ENCODE measurements at regions not wholly inside any gene's neighbourhood (a gene's known extent, or its start where the extent isn't known, plus 50 kb on each side); places are given as distances from the start of the nearest gene placed in this dataset.
"Not testable (repeated sequence)": the region's sequence is repeated elsewhere in the genome, so short reads cannot be mapped to it uniquely, and the experiment has no call there.

DNA sequence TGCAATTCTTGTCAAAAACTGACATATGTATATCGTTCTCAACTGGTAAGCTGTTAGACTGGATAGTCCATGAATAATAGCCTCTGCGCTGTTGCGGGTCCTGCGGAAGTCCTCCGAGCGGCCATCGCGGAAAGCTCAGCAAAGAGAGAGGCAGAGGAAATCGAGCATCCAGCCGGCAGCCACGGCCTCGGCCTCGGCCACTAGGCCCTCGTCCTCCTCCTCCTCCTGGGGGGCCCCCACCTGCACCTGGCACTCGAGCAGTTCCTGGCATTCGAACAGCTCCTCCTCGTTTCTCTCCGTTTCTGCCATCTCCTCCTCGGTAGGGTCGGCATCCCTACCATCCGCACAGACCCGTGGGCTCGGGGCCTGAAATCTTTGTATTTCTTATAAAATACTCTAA, 111.2 kb upstream of the CYLC1 start:
- intact Hi-C loops (cut with DNase I); DNase-seq (ENCODE audit: low spot score): not testable (repeated sequence)

DNA sequence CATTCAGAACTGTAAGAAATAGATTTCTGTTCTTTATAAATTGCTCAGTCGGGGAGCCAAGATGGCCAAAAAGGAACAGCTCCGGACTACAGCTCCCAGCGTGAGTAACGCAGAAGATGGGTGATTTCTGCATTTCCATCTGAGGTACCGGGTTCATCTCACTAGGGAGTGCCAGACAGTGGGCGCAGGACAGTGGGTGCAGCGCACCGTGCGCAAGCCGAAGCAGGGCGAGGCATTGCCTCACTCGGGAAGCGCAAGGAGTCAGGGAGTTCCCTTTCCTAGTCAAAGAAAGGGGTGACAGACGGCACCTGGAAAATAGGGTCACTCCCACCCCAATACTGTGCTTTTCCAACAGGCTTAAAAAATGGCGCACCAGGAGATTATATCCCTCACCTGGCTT, 110.5 kb upstream of the CYLC1 start:
- intact Hi-C loops (cut with DNase I); DNase-seq (ENCODE audit: low spot score): not testable (repeated sequence)

GRCh38 chrX:83759872-83760271, 101.1 kb upstream of the CYLC1 start:
- intact Hi-C loops (cut with DNase I) = no loop called here
- no peak for DNase-seq (ENCODE audit: low spot score)

DNA sequence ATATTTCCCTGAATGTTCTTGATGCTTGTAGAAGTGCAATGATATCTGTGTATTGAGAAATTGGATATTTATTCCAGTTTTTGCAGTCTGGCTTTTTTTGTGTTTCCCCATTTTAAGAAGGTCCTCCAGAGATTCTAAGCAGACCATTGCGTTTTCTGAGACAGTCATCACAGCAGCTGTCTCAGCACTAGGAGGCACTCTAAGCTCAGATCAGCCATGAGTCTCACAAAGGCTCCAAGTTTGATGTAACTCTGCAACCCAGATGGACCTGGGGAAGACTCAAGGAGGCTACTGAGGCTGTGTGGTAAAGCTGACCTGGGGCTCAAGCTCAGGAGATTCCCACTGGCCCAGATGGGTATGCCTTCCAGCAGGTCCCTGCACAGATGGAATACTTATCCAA, 89.3 kb upstream of the CYLC1 start:
- intact Hi-C loops (cut with DNase I) = no loop called here
- DNase-seq (ENCODE audit: low spot score) = peak; percentile 14
